CD4-positive, alpha-beta T cell treated with Interleukin-10 for 1 hour (primary cell): ENCODE measurements at regions not wholly inside any gene's neighbourhood (a gene's known extent, or its start where the extent isn't known, plus 50 kb on each side); places are given as distances from the start of the nearest gene placed in this dataset.

Source experiments
- DNase-seq: peaks from one replicate; pipeline ENCODE4 v3.0.0-alpha.2; 2020

DNA sequence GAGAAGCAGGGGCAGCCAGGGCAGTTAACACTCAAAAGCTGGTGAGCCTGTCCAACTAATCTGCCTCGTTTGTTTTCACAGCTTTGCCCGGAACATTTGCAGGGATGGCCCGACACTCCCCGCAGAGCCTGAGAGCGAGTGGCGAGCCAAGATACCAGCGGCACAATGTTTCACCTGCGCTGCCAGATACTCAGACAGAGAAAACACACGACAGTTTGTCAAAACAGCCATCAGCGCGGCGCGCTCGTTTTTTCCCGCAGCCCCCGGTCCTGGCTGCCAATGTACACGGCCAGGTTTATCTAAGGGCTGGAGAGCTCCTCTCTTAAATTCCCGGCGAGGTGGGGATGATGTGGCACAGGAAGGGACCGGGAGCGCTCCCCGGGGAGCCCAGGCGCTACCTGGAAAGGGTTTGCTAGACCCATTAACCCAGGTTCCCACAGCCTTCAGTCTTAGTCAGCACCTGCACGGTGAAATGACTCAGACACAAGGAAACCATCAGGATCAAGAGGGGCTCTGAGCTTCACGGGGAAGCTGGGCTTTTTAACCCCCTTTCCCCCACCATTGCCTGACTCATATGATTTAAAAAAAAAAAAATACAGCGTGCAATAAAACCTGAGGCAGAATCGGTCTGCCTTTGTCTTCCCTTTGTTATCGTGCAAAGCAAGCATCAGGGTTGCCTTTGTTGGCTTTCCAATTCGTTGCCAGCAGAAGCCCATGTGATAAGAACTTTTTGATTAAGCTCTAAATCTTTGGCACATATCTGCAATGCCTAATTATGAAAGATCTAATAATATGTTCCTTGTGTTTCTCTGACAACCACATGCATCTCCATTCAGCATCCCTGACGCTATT is 186.2 kb downstream of the EFNB2 start:
- no peak for DNase-seq

- DNase-seq: no peak
Measured at GRCh38 chr13:106348075-106348840, 187.2 kb downstream of the EFNB2 start.

DNA sequence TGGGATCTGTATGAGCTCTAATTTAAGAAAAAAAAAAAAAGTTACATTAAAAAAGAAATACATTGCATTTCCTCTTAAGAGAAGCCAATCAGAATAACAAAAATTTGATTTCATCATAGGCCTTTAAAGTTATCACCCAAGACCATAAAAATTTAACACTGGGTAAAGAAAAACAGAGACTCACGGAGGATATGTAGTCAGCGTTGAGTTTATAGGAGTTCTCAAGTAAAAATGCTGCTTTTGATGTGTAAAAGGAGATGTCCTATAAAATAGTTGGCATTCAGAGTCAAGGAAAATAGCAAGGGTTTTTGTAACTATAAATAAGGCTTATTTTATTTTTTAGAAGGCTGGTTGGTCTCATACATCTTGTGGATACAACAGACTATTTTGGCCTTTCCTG is 191.1 kb downstream of the EFNB2 start:
- no peak for DNase-seq

- no peak for DNase-seq
Measured at GRCh38 chr13:106343836-106344235, 191.6 kb downstream of the EFNB2 start.

GRCh38 chr13:106340249-106340648 is 195.2 kb downstream of the EFNB2 start:
- DNase-seq: no peak

DNA sequence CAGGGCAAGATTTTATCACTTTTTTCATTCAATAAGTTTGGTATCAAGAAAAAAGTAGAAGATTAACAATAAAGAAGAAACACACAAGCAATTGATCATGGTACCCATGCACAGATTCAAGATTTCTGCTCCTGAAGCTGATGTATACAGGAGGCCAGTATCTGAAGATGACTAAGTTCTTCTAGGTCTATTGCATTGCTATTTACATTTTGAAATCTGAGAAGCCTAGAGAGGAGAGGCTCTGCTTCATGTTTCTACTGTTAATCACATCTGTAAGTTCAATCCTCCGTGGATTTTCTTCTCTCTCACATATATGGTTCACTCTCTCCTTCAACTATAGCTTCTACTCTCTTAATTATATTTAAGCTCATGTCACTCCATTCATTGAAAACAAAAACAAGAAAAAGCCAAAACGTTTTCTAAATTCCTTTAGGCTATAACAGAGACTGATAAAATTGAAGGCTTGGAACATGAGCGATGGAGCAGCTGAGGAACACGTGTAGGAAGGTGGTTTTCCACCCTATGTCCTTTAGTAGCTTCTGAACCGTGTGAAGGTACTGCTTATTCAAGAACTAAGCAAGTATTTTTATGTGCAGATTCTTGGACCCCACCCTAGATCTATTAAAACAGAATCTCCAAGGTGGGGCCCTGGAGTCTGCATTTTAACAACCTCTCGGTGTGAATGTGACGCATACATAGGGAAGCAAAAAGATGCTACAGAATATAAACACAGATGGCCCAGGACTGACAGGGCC is 198.2 kb downstream of the EFNB2 start:
- no peak for DNase-seq

DNA sequence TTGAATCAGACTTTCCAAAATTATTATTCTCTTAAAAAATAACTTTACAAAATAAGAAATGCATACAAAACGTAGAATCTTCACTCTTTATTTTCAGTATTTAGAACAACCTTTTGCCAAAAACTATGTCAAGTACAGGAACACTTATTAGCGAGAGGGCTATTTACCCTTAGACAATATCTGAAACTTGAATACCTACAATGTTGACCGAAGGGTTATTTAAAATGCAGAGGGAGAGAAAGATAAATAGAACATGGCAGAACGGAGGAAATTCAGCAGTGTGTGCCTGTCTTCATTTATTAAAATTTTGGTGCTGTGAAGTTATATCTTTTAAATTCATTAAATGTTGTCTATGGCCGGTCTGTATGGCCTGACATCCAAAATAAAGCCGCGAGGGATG is 198.8 kb downstream of the EFNB2 start:
- no peak for DNase-seq

GRCh38 chr13:106332621-106333020 is 202.8 kb downstream of the EFNB2 start:
- no peak for DNase-seq

DNA sequence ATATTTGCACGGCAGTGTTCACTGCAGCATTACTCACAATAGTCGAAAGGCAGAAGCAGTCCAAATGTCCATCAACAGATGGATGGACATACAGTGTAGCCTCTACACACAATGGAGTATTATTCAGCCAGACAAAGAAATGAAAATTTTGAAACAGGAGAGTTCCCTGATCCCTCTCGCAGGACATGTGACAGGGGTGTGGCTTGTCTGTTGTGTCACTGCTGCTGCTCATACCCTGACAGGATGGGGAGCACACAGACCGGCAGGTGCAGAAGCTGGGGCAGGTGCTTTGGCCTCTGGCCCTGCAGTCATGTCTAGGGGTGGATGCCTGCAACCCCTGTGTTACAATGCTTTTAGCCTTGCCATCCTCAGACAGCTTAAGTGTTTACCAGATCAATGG is 204.3 kb downstream of the EFNB2 start:
- DNase-seq: no peak

GRCh38 chr13:106329941-106330340 is 205.5 kb downstream of the EFNB2 start:
- no peak for DNase-seq

DNA sequence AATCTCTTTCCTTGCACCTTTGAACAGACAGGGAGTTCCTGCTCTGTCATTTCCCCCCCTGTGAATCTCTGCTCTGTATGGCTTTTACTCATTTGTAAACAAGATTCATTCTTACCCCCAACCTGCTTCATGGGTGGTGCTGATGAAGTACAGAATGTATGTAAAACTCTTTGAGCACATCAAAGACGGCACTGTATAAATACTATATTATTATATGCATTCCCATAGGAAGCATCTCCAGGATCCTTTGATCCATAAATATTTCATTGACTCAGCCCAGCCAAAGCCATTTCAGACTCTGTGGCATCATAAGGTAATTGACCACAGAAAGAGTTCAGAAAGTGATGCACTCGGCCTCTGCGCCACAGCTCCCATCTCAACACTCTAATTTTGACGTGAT is 208.7 kb downstream of the EFNB2 start:
- DNase-seq: no peak

GRCh38 chr13:106324444-106324843 is 211.0 kb downstream of the EFNB2 start:
- DNase-seq: no peak

DNA sequence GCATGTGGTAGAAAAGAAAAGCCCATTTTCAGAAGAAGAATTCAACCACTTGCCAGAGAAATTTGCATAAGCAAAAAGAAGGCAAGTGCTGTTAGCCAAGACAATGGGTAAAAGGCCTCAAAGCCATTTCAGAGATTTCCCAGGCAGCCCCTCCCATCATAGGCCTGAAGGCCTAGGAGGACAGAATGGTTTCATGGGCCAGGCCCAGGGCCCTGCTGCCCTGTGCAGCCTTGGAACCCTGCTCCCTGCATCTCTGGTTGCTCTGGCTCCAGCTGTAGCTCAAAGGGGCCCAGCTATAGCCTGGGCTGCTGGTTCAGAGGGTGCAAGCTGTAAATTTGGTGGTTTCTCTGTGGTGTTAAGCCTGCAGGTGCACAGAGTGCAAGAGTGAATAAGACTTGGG is 212.8 kb downstream of the EFNB2 start:
- DNase-seq: no peak

DNA sequence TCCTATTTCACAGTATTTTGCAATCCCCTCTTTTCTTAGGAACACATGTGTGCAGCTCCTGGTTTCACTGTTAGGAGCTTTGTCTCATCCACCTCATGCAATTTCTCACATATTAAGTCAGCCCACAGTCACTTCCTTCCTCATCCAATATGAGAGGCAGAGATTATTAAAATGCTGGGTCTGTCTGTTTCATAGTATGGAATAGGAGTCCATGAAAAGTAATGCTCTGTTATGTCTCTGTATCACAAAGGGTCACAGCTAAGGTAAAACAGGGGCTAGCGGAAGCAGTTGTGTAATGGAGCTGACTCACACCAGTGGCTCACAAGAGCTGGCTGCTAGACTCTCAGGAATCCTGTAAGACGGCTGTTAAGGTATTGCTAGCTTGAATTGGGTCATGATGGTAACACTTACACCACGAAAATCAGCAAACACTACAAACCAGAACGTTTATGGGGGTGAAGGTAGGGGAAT is 216.5 kb downstream of the EFNB2 start:
- no peak for DNase-seq

DNA sequence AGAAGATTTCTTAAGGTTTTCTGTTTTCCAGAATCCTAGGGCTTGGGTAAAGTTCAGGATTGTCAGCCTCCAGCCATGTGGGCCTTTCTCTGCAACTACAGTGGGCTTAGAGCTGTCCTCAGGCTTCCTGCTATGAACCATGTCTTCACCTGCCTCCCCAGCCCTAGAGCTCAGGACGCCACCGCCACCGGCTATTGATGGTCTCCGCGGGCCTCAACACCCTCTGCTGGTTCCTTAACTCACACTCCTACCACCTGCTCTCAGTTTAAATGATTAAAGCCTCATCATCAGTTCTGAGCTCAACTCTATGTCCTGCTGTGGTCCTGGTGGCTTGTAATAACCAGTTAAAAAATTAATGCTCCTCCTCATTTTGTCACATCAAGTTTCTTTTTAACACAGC is 221.0 kb downstream of the EFNB2 start:
- no peak for DNase-seq

DNA sequence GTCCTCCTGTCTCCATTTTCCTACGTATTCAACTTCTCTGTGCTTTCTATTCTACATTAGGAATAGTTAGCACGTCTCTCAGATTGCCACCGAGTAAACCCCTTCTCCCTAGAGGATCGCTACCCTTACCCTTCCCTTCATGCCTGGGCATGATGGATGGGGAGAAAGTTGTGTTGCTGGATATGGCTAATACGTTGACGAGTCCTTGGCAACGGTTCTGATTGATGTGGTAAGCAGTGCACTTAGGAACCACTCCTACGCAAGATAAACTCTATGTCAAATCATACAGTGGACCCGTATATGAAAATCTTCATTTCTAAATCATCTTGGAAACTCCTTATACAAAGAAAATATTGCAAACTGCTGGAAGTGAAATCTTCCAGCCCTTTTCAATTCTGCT is 224.5 kb downstream of the EFNB2 start:
- no peak for DNase-seq

GRCh38 chr13:106310291-106310865 is 225.1 kb downstream of the EFNB2 start:
- no peak for DNase-seq

GRCh38 chr13:106306748-106307277 is 228.6 kb downstream of the EFNB2 start:
- no peak for DNase-seq

DNA sequence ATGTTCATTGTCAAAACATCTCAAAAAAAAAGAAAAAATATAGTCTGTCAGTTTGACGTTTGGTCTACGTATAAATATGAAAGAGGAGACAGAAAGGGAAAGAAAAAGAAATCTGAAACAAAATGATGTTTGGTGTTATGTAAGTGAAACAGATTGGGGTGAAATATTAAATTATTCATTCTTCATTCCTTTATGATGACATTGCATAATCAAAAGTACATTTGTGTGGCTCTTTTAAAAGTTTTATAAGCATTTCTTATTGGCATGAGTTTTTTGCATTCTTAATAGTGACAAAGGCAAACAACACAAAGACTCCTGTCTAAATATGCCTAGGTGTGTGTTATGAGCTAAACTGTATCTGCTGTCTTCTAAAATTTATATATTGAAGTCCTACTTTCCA is 232.6 kb downstream of the EFNB2 start:
- no peak for DNase-seq

- DNase-seq: no peak
Measured at GRCh38 chr13:106302011-106302410, 233.5 kb downstream of the EFNB2 start.

DNA sequence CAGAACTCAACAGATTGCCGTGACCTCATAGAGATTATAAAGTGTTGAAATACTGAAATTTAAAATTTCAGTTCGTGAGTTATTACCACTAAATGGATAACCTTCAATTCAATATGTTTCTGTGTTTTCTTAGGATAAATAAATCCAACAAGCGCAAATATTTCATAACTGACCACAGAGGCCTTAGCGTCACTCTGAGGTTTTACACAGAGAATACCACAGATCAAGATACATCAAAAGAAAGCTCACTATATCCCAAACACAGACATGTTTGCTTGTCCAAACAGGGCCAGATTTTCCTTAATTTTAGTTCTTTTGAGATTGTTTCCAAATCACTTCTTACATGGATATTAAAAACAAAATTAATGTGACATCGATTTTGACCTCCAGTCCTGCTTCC is 235.8 kb downstream of the EFNB2 start:
- no peak for DNase-seq

- DNase-seq: no peak
Measured at GRCh38 chr13:106297283-106297682, 238.2 kb downstream of the EFNB2 start.

GRCh38 chr13:106296723-106297122 is 238.7 kb downstream of the EFNB2 start:
- no peak for DNase-seq
